GM12874 (cell line): ENCODE measurements at regions not wholly inside any gene's neighbourhood (a gene's known extent, or its start where the extent isn't known, plus 50 kb on each side); places are given as distances from the start of the nearest gene placed in this dataset.

Experiments
- CTCF ChIP-seq: IDR thresholded peaks from 2 replicates; pipeline ENCODE4 v1.5.1; 2011; ENCODE audit warnings: low read depth, mild to moderate bottlenecking, control low read depth, low read length, moderate library complexity; ENCODE audit not compliant: insufficient read depth

DNA sequence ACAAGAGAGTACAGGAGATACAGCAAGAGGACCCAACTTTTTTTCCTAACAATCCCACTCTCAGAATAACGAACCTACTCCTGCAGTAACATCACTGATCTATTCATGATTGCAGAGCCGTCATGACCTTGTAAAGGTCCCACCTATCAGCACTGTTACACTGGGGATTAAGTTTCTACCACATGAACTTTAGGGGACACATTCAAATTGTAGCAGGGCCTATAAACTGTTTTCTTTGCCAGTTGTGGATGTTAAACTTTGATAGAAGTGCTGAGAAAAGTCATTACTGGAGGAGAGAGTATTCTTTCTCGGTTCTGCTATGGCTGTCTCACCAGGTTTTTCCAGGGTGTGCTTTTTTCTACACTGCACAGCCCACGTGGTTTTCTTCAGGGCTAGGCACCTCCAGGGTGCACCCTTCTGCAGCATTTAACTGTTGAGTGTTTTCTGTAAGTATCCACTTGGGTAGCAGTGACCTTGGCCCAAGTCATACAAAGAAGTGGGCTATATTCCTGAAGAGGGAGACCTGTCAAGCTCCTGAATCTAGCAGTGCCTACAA, 131.6 kb upstream of the AHR start:
- no peak for TF ChIP-seq CTCF

DNA sequence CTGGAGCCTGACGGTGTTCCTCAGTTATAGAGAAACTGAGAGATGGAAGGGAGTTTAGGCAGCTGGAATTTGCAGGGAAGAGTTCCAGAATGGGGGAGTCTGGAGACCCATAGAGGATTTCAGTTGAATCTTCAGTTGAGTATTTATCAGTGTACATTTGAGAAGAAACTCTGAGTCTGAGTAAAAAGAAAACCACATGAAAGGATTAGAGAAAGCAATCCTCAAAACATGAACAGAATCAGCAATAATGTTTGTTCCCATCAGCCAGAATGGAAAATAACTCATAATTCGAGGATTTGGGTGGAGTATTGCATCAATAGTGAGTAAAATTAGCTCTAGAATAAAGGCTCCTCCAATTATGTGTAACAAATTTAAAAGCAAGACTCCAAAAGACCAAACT, 130.0 kb upstream of the AHR start:
- TF ChIP-seq CTCF: no peak

DNA sequence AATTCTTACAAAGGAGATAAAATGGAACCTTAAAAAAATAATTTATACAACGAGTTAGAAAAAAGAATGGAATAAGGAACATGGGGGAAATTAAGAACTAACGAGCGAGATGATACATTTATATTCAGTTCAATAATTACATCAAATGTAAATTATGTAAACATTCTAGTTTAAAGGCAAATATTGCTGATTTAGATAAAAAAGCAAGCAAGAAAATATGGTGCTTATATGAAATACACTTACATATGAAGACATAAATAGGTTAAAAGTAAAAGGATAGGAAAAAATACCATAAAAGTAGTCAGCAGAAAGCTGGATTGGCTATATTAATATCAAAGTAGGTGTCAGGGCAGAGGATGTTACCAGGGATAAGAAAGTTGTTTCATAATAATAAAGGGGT, 127.0 kb upstream of the AHR start:
- TF ChIP-seq CTCF: no peak

DNA sequence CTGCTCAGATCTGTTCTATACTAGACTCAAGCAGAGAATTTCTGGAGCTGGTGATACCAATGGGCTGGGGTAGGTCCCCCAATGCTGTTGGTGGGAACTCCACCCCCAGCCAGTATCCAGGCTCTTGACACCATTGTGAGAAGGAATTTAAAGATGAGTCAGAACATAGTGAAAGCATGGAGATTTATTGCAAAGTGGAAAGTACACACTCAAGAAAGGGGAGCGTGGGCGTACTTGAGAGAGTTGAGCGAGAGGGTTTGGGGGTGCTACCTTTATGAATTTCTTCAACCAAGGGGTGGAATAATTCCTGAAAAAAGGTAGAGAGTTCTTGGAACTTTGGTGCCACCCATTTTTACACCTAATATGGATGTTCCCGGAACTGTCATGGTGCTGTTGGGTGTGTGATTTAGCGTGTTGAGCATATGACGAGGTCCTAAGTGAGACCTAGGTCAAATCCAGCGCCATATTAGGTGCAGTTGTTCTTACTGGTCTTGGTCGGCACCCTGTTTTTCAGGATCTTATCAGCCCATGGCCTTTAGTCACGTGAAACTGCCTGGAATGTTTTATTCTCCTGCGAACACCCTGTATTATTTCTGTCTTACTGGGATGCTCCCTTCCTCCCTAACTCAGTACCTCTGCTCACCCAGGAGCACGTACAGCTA, 122.0 kb upstream of the AHR start:
- no peak for TF ChIP-seq CTCF

GRCh38 chr7:17178545-17178944, 119.9 kb upstream of the AHR start:
- TF ChIP-seq CTCF: no peak

GRCh38 chr7:17181482-17181881, 117.0 kb upstream of the AHR start:
- TF ChIP-seq CTCF: no peak

- no peak for TF ChIP-seq CTCF
These were observed 114.7 kb upstream of the AHR start for GRCh38 chr7:17183630-17184328.
